ENCODE measurements at regions not wholly inside any gene's neighbourhood (a gene's known extent, or its start where the extent isn't known, plus 50 kb on each side); places are given as distances from the start of the nearest gene placed in this dataset.

GRCh38 chr12:46443594-46444263 is 71.2 kb upstream of the SLC38A2 start:
- Mint-ChIP-seq H3K36me3 (ENCODE audit: insufficient read depth) (no peaks in the 10 kb centered on the region), H3K27me3 (no peaks in the 10 kb centered on the region), H3K9me3 (no peaks in the 10 kb centered on the region), H3K4me3 (no peak overlapping the region), H3K27ac (ENCODE audit: low read depth) (no peak overlapping the region), H3K4me1 (peaks cover 12% of the 10 kb centered on the region)
- no peak for DNase-seq (ENCODE audit: low spot score in 2 of 2)
- ATAC-seq (replicated peaks; ENCODE audit: extremely low read depth, poor library complexity, severe bottlenecking) = no peak

- Mint-ChIP-seq H3K27ac (ENCODE audit: low read depth) (no peak overlapping the region), H3K36me3 (ENCODE audit: insufficient read depth) (no peaks in the 10 kb centered on the region), H3K9me3 (no peaks in the 10 kb centered on the region), H3K4me1 (peaks cover 12% of the 10 kb centered on the region), H3K4me3 (no peak overlapping the region), H3K27me3 (no peaks in the 10 kb centered on the region)
- ATAC-seq (replicated peaks; ENCODE audit: extremely low read depth, poor library complexity, severe bottlenecking) = no peak
- DNase-seq (ENCODE audit: low spot score in 2 of 2) = no peak
These were observed 70.2 kb upstream of the SLC38A2 start for GRCh38 chr12:46442738-46443137.

- Mint-ChIP-seq H3K4me3 (no peak overlapping the region), H3K9me3 (no peaks in the 10 kb centered on the region), H3K27me3 (no peaks in the 10 kb centered on the region), H3K27ac (ENCODE audit: low read depth) (no peak overlapping the region), H3K36me3 (ENCODE audit: insufficient read depth) (no peaks in the 10 kb centered on the region), H3K4me1 (peaks cover 12% of the 10 kb centered on the region)
- ATAC-seq (replicated peaks; ENCODE audit: extremely low read depth, poor library complexity, severe bottlenecking) (no peak), DNase-seq (ENCODE audit: low spot score in 2 of 2) (no peak)
These were observed 69.7 kb upstream of the SLC38A2 start for GRCh38 chr12:46442239-46442638.

- Mint-ChIP-seq H3K36me3 (ENCODE audit: insufficient read depth) (no peaks in the 10 kb centered on the region), H3K9me3 (no peaks in the 10 kb centered on the region), H3K27me3 (no peaks in the 10 kb centered on the region), H3K27ac (ENCODE audit: low read depth) (no peak overlapping the region), H3K4me3 (no peak overlapping the region), H3K4me1 (peaks cover 3% of the 10 kb centered on the region)
- no peak for DNase-seq (ENCODE audit: low spot score in 2 of 2)
- ATAC-seq (replicated peaks; ENCODE audit: extremely low read depth, poor library complexity, severe bottlenecking) = no peak
These were observed 67.4 kb upstream of the SLC38A2 start for GRCh38 chr12:46439793-46440511.

- H3K4me1 Mint-ChIP-seq = no peaks in the 10 kb centered on the region
- no peak overlapping the region for H3K4me3 Mint-ChIP-seq
- DNase-seq (ENCODE audit: low spot score in 2 of 2) (no peak), ATAC-seq (replicated peaks; ENCODE audit: extremely low read depth, poor library complexity, severe bottlenecking) (no peak)
- H3K27ac Mint-ChIP-seq (ENCODE audit: low read depth) = no peak overlapping the region
- no peaks in the 10 kb centered on the region for H3K9me3 Mint-ChIP-seq
- H3K27me3 Mint-ChIP-seq = peaks cover 4% of the 10 kb centered on the region
- H3K36me3 Mint-ChIP-seq (ENCODE audit: insufficient read depth) = no peaks in the 10 kb centered on the region
These were observed 66.2 kb upstream of the SLC38A2 start for GRCh38 chr12:46438719-46439319.

GRCh38 chr12:46438256-46438655 is 65.7 kb upstream of the SLC38A2 start:
- H3K9me3 Mint-ChIP-seq = no peaks in the 10 kb centered on the region
- no peak overlapping the region for H3K4me3 Mint-ChIP-seq
- no peak for DNase-seq (ENCODE audit: low spot score in 2 of 2)
- ATAC-seq (replicated peaks; ENCODE audit: extremely low read depth, poor library complexity, severe bottlenecking) = no peak
- no peaks in the 10 kb centered on the region for H3K4me1 Mint-ChIP-seq
- peaks cover 9% of the 10 kb centered on the region for H3K27me3 Mint-ChIP-seq
- no peaks in the 10 kb centered on the region for H3K36me3 Mint-ChIP-seq (ENCODE audit: insufficient read depth)
- H3K27ac Mint-ChIP-seq (ENCODE audit: low read depth) = no peak overlapping the region

- H3K4me1 Mint-ChIP-seq = no peaks in the 10 kb centered on the region
- DNase-seq (ENCODE audit: low spot score in 2 of 2) (no peak), ATAC-seq (replicated peaks; ENCODE audit: extremely low read depth, poor library complexity, severe bottlenecking) (no peak)
- H3K27ac Mint-ChIP-seq (ENCODE audit: low read depth) = no peak overlapping the region
- H3K36me3 Mint-ChIP-seq (ENCODE audit: insufficient read depth) = no peaks in the 10 kb centered on the region
- H3K27me3 Mint-ChIP-seq = peaks cover 10% of the 10 kb centered on the region
- H3K4me3 Mint-ChIP-seq = no peak overlapping the region
- no peaks in the 10 kb centered on the region for H3K9me3 Mint-ChIP-seq
These were observed 64.9 kb upstream of the SLC38A2 start for GRCh38 chr12:46437469-46437868.

- no peaks in the 10 kb centered on the region for H3K4me1 Mint-ChIP-seq
- H3K36me3 Mint-ChIP-seq (ENCODE audit: insufficient read depth) = no peaks in the 10 kb centered on the region
- no peak for DNase-seq (ENCODE audit: low spot score in 2 of 2)
- H3K27me3 Mint-ChIP-seq = peaks cover 10% of the 10 kb centered on the region
- no peak for ATAC-seq (replicated peaks; ENCODE audit: extremely low read depth, poor library complexity, severe bottlenecking)
- H3K4me3 Mint-ChIP-seq = no peak overlapping the region
- H3K27ac Mint-ChIP-seq (ENCODE audit: low read depth) = no peak overlapping the region
- H3K9me3 Mint-ChIP-seq = no peaks in the 10 kb centered on the region
These were observed 64.2 kb upstream of the SLC38A2 start for GRCh38 chr12:46436747-46437146.

- H3K4me1 Mint-ChIP-seq = no peaks in the 10 kb centered on the region
- H3K9me3 Mint-ChIP-seq = no peaks in the 10 kb centered on the region
- ATAC-seq (replicated peaks; ENCODE audit: extremely low read depth, poor library complexity, severe bottlenecking) (no peak), DNase-seq (ENCODE audit: low spot score in 2 of 2) (no peak)
- no peak overlapping the region for H3K27ac Mint-ChIP-seq (ENCODE audit: low read depth)
- H3K27me3 Mint-ChIP-seq = peaks cover 10% of the 10 kb centered on the region
- no peak overlapping the region for H3K4me3 Mint-ChIP-seq
- no peaks in the 10 kb centered on the region for H3K36me3 Mint-ChIP-seq (ENCODE audit: insufficient read depth)
These were observed 63.1 kb upstream of the SLC38A2 start for GRCh38 chr12:46435625-46436024.

- peaks cover 10% of the 10 kb centered on the region for H3K27me3 Mint-ChIP-seq
These were observed 62.5 kb upstream of the SLC38A2 start for GRCh38 chr12:46435029-46435428.

GRCh38 chr12:46433829-46434228 is 61.3 kb upstream of the SLC38A2 start:
- Mint-ChIP-seq H3K4me1 (no peaks in the 10 kb centered on the region), H3K27ac (ENCODE audit: low read depth) (no peak overlapping the region)
- DNase-seq (ENCODE audit: low spot score in 2 of 2) = no peak

More at GRCh38 chr12:46435029-46435428, 62.5 kb upstream of the SLC38A2 start:
- Mint-ChIP-seq H3K4me3 (no peak overlapping the region), H3K4me1 (no peaks in the 10 kb centered on the region), H3K9me3 (no peaks in the 10 kb centered on the region), H3K36me3 (ENCODE audit: insufficient read depth) (no peaks in the 10 kb centered on the region), H3K27ac (ENCODE audit: low read depth) (no peak overlapping the region)
- DNase-seq (ENCODE audit: low spot score in 2 of 2) (no peak), ATAC-seq (replicated peaks; ENCODE audit: extremely low read depth, poor library complexity, severe bottlenecking) (no peak)

GRCh38 chr12:46432325-46432724 is 59.8 kb upstream of the SLC38A2 start:
- Mint-ChIP-seq H3K27me3 (peaks cover 10% of the 10 kb centered on the region), H3K4me3 (no peak overlapping the region), H3K36me3 (ENCODE audit: insufficient read depth) (no peaks in the 10 kb centered on the region), H3K27ac (ENCODE audit: low read depth) (no peak overlapping the region), H3K4me1 (no peaks in the 10 kb centered on the region), H3K9me3 (no peaks in the 10 kb centered on the region)
- DNase-seq (ENCODE audit: low spot score in 2 of 2) (no peak), ATAC-seq (replicated peaks; ENCODE audit: extremely low read depth, poor library complexity, severe bottlenecking) (no peak)

More at GRCh38 chr12:46433829-46434228, 61.3 kb upstream of the SLC38A2 start:
- Mint-ChIP-seq H3K9me3 (no peaks in the 10 kb centered on the region), H3K4me3 (no peak overlapping the region), H3K27me3 (peaks cover 10% of the 10 kb centered on the region), H3K36me3 (ENCODE audit: insufficient read depth) (no peaks in the 10 kb centered on the region)
- ATAC-seq (replicated peaks; ENCODE audit: extremely low read depth, poor library complexity, severe bottlenecking) = no peak

Data from central memory CD8-positive, alpha-beta T cell (primary cell).